ENCODE measurements at regions not wholly inside any gene's neighbourhood (a gene's known extent, or its start where the extent isn't known, plus 50 kb on each side); places are given as distances from the start of the nearest gene placed in this dataset.

DNA sequence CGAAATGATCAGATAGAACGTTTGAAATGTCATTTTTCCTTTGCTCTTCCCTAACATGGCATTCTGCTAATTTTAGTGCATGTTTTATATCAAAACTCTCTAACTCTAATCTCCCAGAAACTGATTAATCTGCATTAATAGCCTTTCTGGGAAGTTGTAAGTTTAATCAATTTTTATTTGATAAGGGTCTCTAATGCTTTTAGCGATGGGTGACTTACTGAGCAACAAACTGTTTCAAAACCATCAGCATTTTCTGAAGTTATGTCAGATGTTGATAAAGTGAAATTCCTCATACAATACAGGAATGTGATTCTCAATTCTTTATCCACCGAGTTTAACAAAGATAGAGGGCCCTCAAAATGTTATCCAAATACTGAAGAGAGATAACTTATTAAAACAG, 431.6 kb upstream of the CXADR start:
- no peak for TF ChIP-seq EZH2 (IDR thresholded peaks at IDR 0.05)
- no peak for TF ChIP-seq POLR2AphosphoS5 (IDR thresholded peaks at IDR 0.05; ENCODE audit: borderline replicate concordance, low read depth, low read length)

Measured in SK-N-MC (cell line).